ENCODE measurements at regions not wholly inside any gene's neighbourhood (a gene's known extent, or its start where the extent isn't known, plus 50 kb on each side); places are given as distances from the start of the nearest gene placed in this dataset.

- Histone ChIP-seq H3K4me1 (ENCODE audit: control insufficient read depth, extremely low read depth, insufficient read depth, low read length) (no peaks in the 10 kb centered on the region), H4K20me1 (ENCODE audit: control insufficient read depth, extremely low read depth, insufficient read depth, low read length) (no peaks in the 10 kb centered on the region), H3K9me3 (ENCODE audit: control insufficient read depth, insufficient read depth, low read depth, low read length) (no peaks in the 10 kb centered on the region), H3K27ac (ENCODE audit: insufficient read depth, low read length) (no peak overlapping the region), H3K4me2 (ENCODE audit: extremely low read depth, insufficient read depth, low read length) (no peak overlapping the region), H2AFZ (ENCODE audit: low read length) (no peak overlapping the region), H3K9ac (ENCODE audit: insufficient read depth, low read length) (no peak overlapping the region), H3K27me3 (ENCODE audit: control insufficient read depth, insufficient read depth, low read length) (no peaks in the 10 kb centered on the region), H3K79me2 (ENCODE audit: control insufficient read depth, insufficient read depth, low read length) (no peaks in the 10 kb centered on the region), H3K36me3 (ENCODE audit: control insufficient read depth, insufficient read depth, low read length) (no peaks in the 10 kb centered on the region), H3K4me3 (replicated peaks in 1 of 4; ENCODE audit: control extremely low read depth in 1 of 4, insufficient read depth in 1 of 4, low read depth in 3 of 4, low read length in 4 of 4) (no peak overlapping the region)
- no peak for DNase-seq (ENCODE audit: low read depth in 2 of 2)
- TF ChIP-seq EZH2 (IDR thresholded peaks at IDR 0.05; ENCODE audit: low read length, missing control alignments), result no peak
- TF ChIP-seq, protein P1, sequence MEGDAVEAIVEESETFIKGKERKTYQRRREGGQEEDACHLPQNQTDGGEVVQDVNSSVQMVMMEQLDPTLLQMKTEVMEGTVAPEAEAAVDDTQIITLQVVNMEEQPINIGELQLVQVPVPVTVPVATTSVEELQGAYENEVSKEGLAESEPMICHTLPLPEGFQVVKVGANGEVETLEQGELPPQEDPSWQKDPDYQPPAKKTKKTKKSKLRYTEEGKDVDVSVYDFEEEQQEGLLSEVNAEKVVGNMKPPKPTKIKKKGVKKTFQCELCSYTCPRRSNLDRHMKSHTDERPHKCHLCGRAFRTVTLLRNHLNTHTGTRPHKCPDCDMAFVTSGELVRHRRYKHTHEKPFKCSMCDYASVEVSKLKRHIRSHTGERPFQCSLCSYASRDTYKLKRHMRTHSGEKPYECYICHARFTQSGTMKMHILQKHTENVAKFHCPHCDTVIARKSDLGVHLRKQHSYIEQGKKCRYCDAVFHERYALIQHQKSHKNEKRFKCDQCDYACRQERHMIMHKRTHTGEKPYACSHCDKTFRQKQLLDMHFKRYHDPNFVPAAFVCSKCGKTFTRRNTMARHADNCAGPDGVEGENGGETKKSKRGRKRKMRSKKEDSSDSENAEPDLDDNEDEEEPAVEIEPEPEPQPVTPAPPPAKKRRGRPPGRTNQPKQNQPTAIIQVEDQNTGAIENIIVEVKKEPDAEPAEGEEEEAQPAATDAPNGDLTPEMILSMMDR (conservative IDR thresholded peaks at IDR 0.05 in 1 of 2, IDR thresholded peaks at IDR 0.05 in 1 of 2; ENCODE audit: low read depth in 1 of 2, low read length in 2 of 2), result no peak
Observed at GRCh38 chr3:35971686-35972085, 332.4 kb downstream of the ARPP21 start.

DNA sequence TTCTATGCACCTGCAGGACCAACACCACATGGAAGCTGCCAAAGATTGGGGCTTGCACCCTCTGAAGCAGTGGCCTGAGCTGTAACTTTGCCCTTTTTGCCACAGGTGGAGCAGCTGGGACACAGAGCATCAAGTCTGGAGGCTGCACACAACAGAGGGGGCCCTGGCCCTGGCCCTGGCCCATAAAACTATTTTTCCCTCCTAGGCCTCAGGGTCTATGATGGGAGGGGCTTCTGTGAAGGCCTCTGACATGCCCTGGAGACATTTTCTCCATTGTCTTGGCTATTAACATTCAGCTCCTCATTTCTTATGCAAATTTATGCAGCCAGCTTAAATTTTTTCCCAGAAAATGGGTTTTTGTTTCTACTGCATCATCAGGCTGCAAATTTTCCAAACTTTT lies 335.5 kb downstream of the ARPP21 start:
- Histone ChIP-seq H3K4me3 (replicated peaks in 1 of 4; ENCODE audit: control extremely low read depth in 1 of 4, insufficient read depth in 1 of 4, low read depth in 3 of 4, low read length in 4 of 4) (no peak overlapping the region), H3K9ac (ENCODE audit: insufficient read depth, low read length) (no peak overlapping the region), H3K4me2 (ENCODE audit: extremely low read depth, insufficient read depth, low read length) (no peak overlapping the region), H3K4me1 (ENCODE audit: control insufficient read depth, extremely low read depth, insufficient read depth, low read length) (no peaks in the 10 kb centered on the region), H4K20me1 (ENCODE audit: control insufficient read depth, extremely low read depth, insufficient read depth, low read length) (no peaks in the 10 kb centered on the region), H3K36me3 (ENCODE audit: control insufficient read depth, insufficient read depth, low read length) (no peaks in the 10 kb centered on the region), H3K27me3 (ENCODE audit: control insufficient read depth, insufficient read depth, low read length) (no peaks in the 10 kb centered on the region), H3K27ac (ENCODE audit: insufficient read depth, low read length) (no peak overlapping the region), H2AFZ (ENCODE audit: low read length) (no peak overlapping the region), H3K9me3 (ENCODE audit: control insufficient read depth, insufficient read depth, low read depth, low read length) (no peaks in the 10 kb centered on the region), H3K79me2 (ENCODE audit: control insufficient read depth, insufficient read depth, low read length) (no peaks in the 10 kb centered on the region)
- DNase-seq (ENCODE audit: low read depth in 2 of 2), result no peak
- TF ChIP-seq, protein P1 (conservative IDR thresholded peaks at IDR 0.05 in 1 of 2, IDR thresholded peaks at IDR 0.05 in 1 of 2; ENCODE audit: low read depth in 1 of 2, low read length in 2 of 2), result no peak
- TF ChIP-seq EZH2 (IDR thresholded peaks at IDR 0.05; ENCODE audit: low read length, missing control alignments), result no peak

GRCh38 chr3:35986161-35986560 lies 346.8 kb downstream of the ARPP21 start:
- TF ChIP-seq EZH2 (IDR thresholded peaks at IDR 0.05; ENCODE audit: low read length, missing control alignments), result no peak
- TF ChIP-seq, protein P1 (conservative IDR thresholded peaks at IDR 0.05 in 1 of 2, IDR thresholded peaks at IDR 0.05 in 1 of 2; ENCODE audit: low read depth in 1 of 2, low read length in 2 of 2), result no peak
- Histone ChIP-seq H2AFZ (ENCODE audit: low read length) (no peak overlapping the region), H3K79me2 (ENCODE audit: control insufficient read depth, insufficient read depth, low read length) (no peaks in the 10 kb centered on the region), H3K4me2 (ENCODE audit: extremely low read depth, insufficient read depth, low read length) (no peak overlapping the region), H4K20me1 (ENCODE audit: control insufficient read depth, extremely low read depth, insufficient read depth, low read length) (no peaks in the 10 kb centered on the region), H3K27me3 (ENCODE audit: control insufficient read depth, insufficient read depth, low read length) (no peaks in the 10 kb centered on the region), H3K27ac (ENCODE audit: insufficient read depth, low read length) (no peak overlapping the region), H3K9me3 (ENCODE audit: control insufficient read depth, insufficient read depth, low read depth, low read length) (no peaks in the 10 kb centered on the region), H3K36me3 (ENCODE audit: control insufficient read depth, insufficient read depth, low read length) (no peaks in the 10 kb centered on the region), H3K9ac (ENCODE audit: insufficient read depth, low read length) (no peak overlapping the region), H3K4me1 (ENCODE audit: control insufficient read depth, extremely low read depth, insufficient read depth, low read length) (no peaks in the 10 kb centered on the region), H3K4me3 (replicated peaks in 1 of 4; ENCODE audit: control extremely low read depth in 1 of 4, insufficient read depth in 1 of 4, low read depth in 3 of 4, low read length in 4 of 4) (no peak overlapping the region)
- no peak for DNase-seq (ENCODE audit: low read depth in 2 of 2)
